ENCODE measurements at regions not wholly inside any gene's neighbourhood (a gene's known extent, or its start where the extent isn't known, plus 50 kb on each side); places are given as distances from the start of the nearest gene placed in this dataset.
"Not testable (repeated sequence)": the region's sequence is repeated elsewhere in the genome, so short reads cannot be mapped to it uniquely, and the experiment has no call there.

- DNase-seq (ENCODE audit: low read depth) = no peak
Measured at GRCh38 chr10:2246747-2247146, 509.4 kb upstream of the ADARB2 start.

- no peak for DNase-seq (ENCODE audit: low read depth)
Measured at GRCh38 chr10:2245580-2245979, 508.3 kb upstream of the ADARB2 start.

GRCh38 chr10:2244471-2244870 is 507.1 kb upstream of the ADARB2 start:
- no peak for DNase-seq (ENCODE audit: low read depth)

- DNase-seq (ENCODE audit: low read depth) = no peak
Measured at GRCh38 chr10:2236876-2237275, 499.6 kb upstream of the ADARB2 start.

- no peak for DNase-seq (ENCODE audit: low read depth)
Measured at GRCh38 chr10:2232479-2232878, 495.2 kb upstream of the ADARB2 start.

GRCh38 chr10:2230478-2230877 is 493.2 kb upstream of the ADARB2 start:
- no peak for DNase-seq (ENCODE audit: low read depth)

- DNase-seq (ENCODE audit: low read depth) = no peak
Measured at GRCh38 chr10:2228320-2228901, 491.1 kb upstream of the ADARB2 start.

- DNase-seq (ENCODE audit: low read depth) = no peak
Measured at GRCh38 chr10:2225609-2226008, 488.3 kb upstream of the ADARB2 start.

GRCh38 chr10:2223548-2224320 is 486.4 kb upstream of the ADARB2 start:
- DNase-seq (ENCODE audit: low read depth) = no peak

- DNase-seq (ENCODE audit: low read depth) = no peak
Measured at GRCh38 chr10:2222631-2223030, 485.3 kb upstream of the ADARB2 start.

GRCh38 chr10:2214805-2215204 is 477.5 kb upstream of the ADARB2 start:
- DNase-seq (ENCODE audit: low read depth) = no peak

GRCh38 chr10:2214092-2214491 is 476.8 kb upstream of the ADARB2 start:
- DNase-seq (ENCODE audit: low read depth) = no peak

- no peak for DNase-seq (ENCODE audit: low read depth)
Measured at GRCh38 chr10:2212244-2212834, 475.0 kb upstream of the ADARB2 start.

- no peak for DNase-seq (ENCODE audit: low read depth)
Measured at GRCh38 chr10:2210088-2210487, 472.8 kb upstream of the ADARB2 start.

GRCh38 chr10:2208106-2208505 is 470.8 kb upstream of the ADARB2 start:
- no peak for DNase-seq (ENCODE audit: low read depth)

GRCh38 chr10:2207246-2207922 is 470.1 kb upstream of the ADARB2 start:
- DNase-seq (ENCODE audit: low read depth) = no peak

- no peak for DNase-seq (ENCODE audit: low read depth)
Measured at GRCh38 chr10:2205406-2205805, 468.1 kb upstream of the ADARB2 start.

- no peak for DNase-seq (ENCODE audit: low read depth)
Measured at GRCh38 chr10:2202401-2202800, 465.1 kb upstream of the ADARB2 start.

GRCh38 chr10:2201534-2202099 is 464.3 kb upstream of the ADARB2 start:
- no peak for DNase-seq (ENCODE audit: low read depth)

- no peak for DNase-seq (ENCODE audit: low read depth)
Measured at GRCh38 chr10:2197663-2198062, 460.3 kb upstream of the ADARB2 start.

GRCh38 chr10:2196272-2196671 is 458.9 kb upstream of the ADARB2 start:
- DNase-seq (ENCODE audit: low read depth) = no peak

- not testable (repeated sequence) for DNase-seq (ENCODE audit: low read depth)
Measured at GRCh38 chr10:2189356-2189755, 452.0 kb upstream of the ADARB2 start.

- no peak for DNase-seq (ENCODE audit: low read depth)
Measured at GRCh38 chr10:2188371-2188770, 451.0 kb upstream of the ADARB2 start.
